ENCODE measurements at regions not wholly inside any gene's neighbourhood (a gene's known extent, or its start where the extent isn't known, plus 50 kb on each side); places are given as distances from the start of the nearest gene placed in this dataset.

- ATAC-seq (no peak), DNase-seq (no peak)
- Histone ChIP-seq H3K27me3 (no peaks in the 10 kb centered on the region), H3K36me3 (no peaks in the 10 kb centered on the region), H3K27ac (no peak overlapping the region), H3K9me3 (no peaks in the 10 kb centered on the region), H3K4me1 (no peaks in the 10 kb centered on the region), H3K4me3 (no peak overlapping the region)
- intact Hi-C loops (cut with DNase I; ENCODE audit: low total_unique reads) (no loop called here), in situ Hi-C loops (cut with MboI; ENCODE audit: low sequenced_read_pairs in 4 of 4) (no loop called here)
- TF ChIP-seq CTCF (IDR thresholded peaks at IDR 0.05 in 4 of 5, conservative IDR thresholded peaks at IDR 0.05 in 1 of 5) (no peak), POLR2A (IDR thresholded peaks at IDR 0.05) (no peak)
These were observed 113.2 kb downstream of the HERPUD2 start for GRCh38 chr7:35581605-35582210.

GRCh38 chr7:35576031-35576573, 118.8 kb downstream of the HERPUD2 start:
- Histone ChIP-seq H3K27ac (no peak overlapping the region), H3K4me1 (no peaks in the 10 kb centered on the region), H3K9me3 (no peaks in the 10 kb centered on the region), H3K36me3 (no peaks in the 10 kb centered on the region), H3K27me3 (no peaks in the 10 kb centered on the region), H3K4me3 (no peak overlapping the region)
- intact Hi-C loops (cut with DNase I; ENCODE audit: low total_unique reads) = no loop called here
- in situ Hi-C loops (cut with MboI; ENCODE audit: low sequenced_read_pairs in 4 of 4) = no loop called here
- ATAC-seq (no peak), DNase-seq (no peak)
- TF ChIP-seq CTCF (IDR thresholded peaks at IDR 0.05 in 4 of 5, conservative IDR thresholded peaks at IDR 0.05 in 1 of 5) = no peak
- no peak for TF ChIP-seq POLR2A (IDR thresholded peaks at IDR 0.05)

- no peaks in the 10 kb centered on the region for H3K4me1 ChIP-seq
- H3K9me3 ChIP-seq = no peaks in the 10 kb centered on the region
- no peak for TF ChIP-seq CTCF (IDR thresholded peaks at IDR 0.05 in 4 of 5, conservative IDR thresholded peaks at IDR 0.05 in 1 of 5)
- TF ChIP-seq POLR2A (IDR thresholded peaks at IDR 0.05) = no peak
- no peak overlapping the region for H3K27ac ChIP-seq
- no peak overlapping the region for H3K4me3 ChIP-seq
- no peaks in the 10 kb centered on the region for H3K27me3 ChIP-seq
- intact Hi-C loops (cut with DNase I; ENCODE audit: low total_unique reads) (no loop called here), in situ Hi-C loops (cut with MboI; ENCODE audit: low sequenced_read_pairs in 4 of 4) (no loop called here)
- ATAC-seq = no peak
- no peak for DNase-seq
- no peaks in the 10 kb centered on the region for H3K36me3 ChIP-seq
These were observed 123.2 kb downstream of the HERPUD2 start for GRCh38 chr7:35571611-35572240.

GRCh38 chr7:35570937-35571336, 124.0 kb downstream of the HERPUD2 start:
- Histone ChIP-seq H3K27me3 (no peaks in the 10 kb centered on the region), H3K36me3 (no peaks in the 10 kb centered on the region), H3K9me3 (no peaks in the 10 kb centered on the region), H3K27ac (no peak overlapping the region), H3K4me1 (no peaks in the 10 kb centered on the region), H3K4me3 (no peak overlapping the region)
- no peak for TF ChIP-seq POLR2A (IDR thresholded peaks at IDR 0.05)
- TF ChIP-seq CTCF (IDR thresholded peaks at IDR 0.05 in 4 of 5, conservative IDR thresholded peaks at IDR 0.05 in 1 of 5) = no peak
- intact Hi-C loops (cut with DNase I; ENCODE audit: low total_unique reads) (no loop called here), in situ Hi-C loops (cut with MboI; ENCODE audit: low sequenced_read_pairs in 4 of 4) (no loop called here)
- DNase-seq (no peak), ATAC-seq (no peak)

Measured in gastrocnemius medialis (tissue), 4 donors.